ENCODE measurements at regions not wholly inside any gene's neighbourhood (a gene's known extent, or its start where the extent isn't known, plus 50 kb on each side); places are given as distances from the start of the nearest gene placed in this dataset.

- H3K27me3 Mint-ChIP-seq, result no peaks in the 10 kb centered on the region
- no peak for TF ChIP-seq CTCF (IDR thresholded peaks at IDR 0.05; ENCODE audit: unreplicated experiment)
- no peaks in the 10 kb centered on the region for H3K4me1 Mint-ChIP-seq (ENCODE audit: low read depth)
These were observed 553.9 kb downstream of the ADCYAP1 start for GRCh38 chr18:1458547-1458946.

GRCh38 chr18:1463981-1464380 is 559.3 kb downstream of the ADCYAP1 start:
- Mint-ChIP-seq H3K4me3 (ENCODE audit: low read depth) (no peak overlapping the region), H3K4me1 (ENCODE audit: low read depth) (peaks cover 9% of the 10 kb centered on the region), H3K27ac (no peak overlapping the region), H3K36me3 (ENCODE audit: insufficient read depth) (no peaks in the 10 kb centered on the region), H3K27me3 (no peaks in the 10 kb centered on the region), H3K9me3 (ENCODE audit: low read depth) (no peaks in the 10 kb centered on the region)
- TF ChIP-seq CTCF (IDR thresholded peaks at IDR 0.05; ENCODE audit: unreplicated experiment), result no peak
- no peak for DNase-seq (ENCODE audit: low spot score, unreplicated experiment)

More at GRCh38 chr18:1458547-1458946, 553.9 kb downstream of the ADCYAP1 start:
- H3K27ac Mint-ChIP-seq, result no peak overlapping the region
- peaks cover 6% of the 10 kb centered on the region for H3K9me3 Mint-ChIP-seq (ENCODE audit: low read depth)
- H3K36me3 Mint-ChIP-seq (ENCODE audit: insufficient read depth), result no peaks in the 10 kb centered on the region
- H3K4me3 Mint-ChIP-seq (ENCODE audit: low read depth), result no peak overlapping the region
- no peak for DNase-seq (ENCODE audit: low spot score, unreplicated experiment)

- no peaks in the 10 kb centered on the region for H3K9me3 Mint-ChIP-seq (ENCODE audit: low read depth)
- no peaks in the 10 kb centered on the region for H3K27me3 Mint-ChIP-seq
- peaks cover 9% of the 10 kb centered on the region for H3K4me1 Mint-ChIP-seq (ENCODE audit: low read depth)
- no peak overlapping the region for H3K27ac Mint-ChIP-seq
- no peak for TF ChIP-seq CTCF (IDR thresholded peaks at IDR 0.05; ENCODE audit: unreplicated experiment)
- no peaks in the 10 kb centered on the region for H3K36me3 Mint-ChIP-seq (ENCODE audit: insufficient read depth)
- H3K4me3 Mint-ChIP-seq (ENCODE audit: low read depth), result no peak overlapping the region
- DNase-seq (ENCODE audit: low spot score, unreplicated experiment), result no peak
These were observed 560.0 kb downstream of the ADCYAP1 start for GRCh38 chr18:1464444-1465217.

GRCh38 chr18:1466035-1466434 is 561.4 kb downstream of the ADCYAP1 start:
- Mint-ChIP-seq H3K36me3 (ENCODE audit: insufficient read depth) (no peaks in the 10 kb centered on the region), H3K27ac (no peak overlapping the region), H3K9me3 (ENCODE audit: low read depth) (no peaks in the 10 kb centered on the region), H3K4me1 (ENCODE audit: low read depth) (peaks cover 9% of the 10 kb centered on the region), H3K4me3 (ENCODE audit: low read depth) (no peak overlapping the region), H3K27me3 (no peaks in the 10 kb centered on the region)
- DNase-seq (ENCODE audit: low spot score, unreplicated experiment), result no peak
- no peak for TF ChIP-seq CTCF (IDR thresholded peaks at IDR 0.05; ENCODE audit: unreplicated experiment)

GRCh38 chr18:1467461-1467964 is 562.8 kb downstream of the ADCYAP1 start:
- no peaks in the 10 kb centered on the region for H3K27me3 Mint-ChIP-seq
- H3K4me1 Mint-ChIP-seq (ENCODE audit: low read depth), result peaks cover 9% of the 10 kb centered on the region
- H3K9me3 Mint-ChIP-seq (ENCODE audit: low read depth), result no peaks in the 10 kb centered on the region
- no peaks in the 10 kb centered on the region for H3K36me3 Mint-ChIP-seq (ENCODE audit: insufficient read depth)
- H3K4me3 Mint-ChIP-seq (ENCODE audit: low read depth), result no peak overlapping the region
- H3K27ac Mint-ChIP-seq, result no peak overlapping the region
- no peak for TF ChIP-seq CTCF (IDR thresholded peaks at IDR 0.05; ENCODE audit: unreplicated experiment)
- DNase-seq (ENCODE audit: low spot score, unreplicated experiment), result no peak
